ENCODE measurements at regions not wholly inside any gene's neighbourhood (a gene's known extent, or its start where the extent isn't known, plus 50 kb on each side); places are given as distances from the start of the nearest gene placed in this dataset.

DNA sequence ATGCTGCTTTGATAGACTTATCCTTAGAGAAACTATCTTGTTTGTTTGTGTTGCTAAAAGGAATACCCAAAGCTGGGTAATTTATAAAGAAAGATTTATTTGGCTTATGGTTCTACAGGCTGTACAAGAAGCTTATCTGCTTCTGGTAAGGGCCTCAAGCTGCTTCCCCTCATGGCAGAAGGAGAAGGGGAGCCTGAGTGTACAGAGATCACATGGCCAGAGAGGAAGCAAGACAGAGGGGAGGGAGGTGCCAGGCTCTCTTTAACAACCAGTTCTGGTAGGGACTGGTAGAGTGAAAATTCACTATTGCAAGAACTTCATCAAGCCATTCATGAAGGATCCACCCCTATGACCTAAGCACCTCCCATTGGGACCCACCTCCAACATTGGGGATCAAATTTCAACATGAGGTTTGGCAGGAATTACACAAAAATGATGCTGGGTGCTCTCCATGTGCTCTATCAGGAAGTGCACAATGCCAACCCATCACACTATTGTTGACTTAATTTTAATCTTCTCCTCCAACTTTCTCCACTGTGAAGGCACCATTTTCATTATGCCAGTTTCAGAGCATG, 115.1 kb upstream of the SHB start:
- Histone ChIP-seq H3K4me2 (no peak overlapping the region), H3K4me1 (ENCODE audit: insufficient read depth) (peaks cover 8% of the 10 kb centered on the region; the same call in 1 of the 2 replicates), H4K20me1 (replicated peaks; ENCODE audit: insufficient read depth) (no peaks in the 10 kb centered on the region), H3K79me2 (replicated peaks; ENCODE audit: insufficient read depth) (no peaks in the 10 kb centered on the region), H3K27me3 (ENCODE audit: insufficient read depth) (no peaks in the 10 kb centered on the region), H2AFZ (no peak overlapping the region), H3K36me3 (ENCODE audit: insufficient read depth) (no peaks in the 10 kb centered on the region), H3K27ac (ENCODE audit: low read depth) (no peak overlapping the region), H3K4me3 (no peak overlapping the region), H3K9me2 (ENCODE audit: insufficient read depth) (no peaks in the 10 kb centered on the region), H3F3A (replicated peaks; ENCODE audit: low read depth) (no peaks in the 10 kb centered on the region)
- DNase-seq (ENCODE audit: low spot score) (peak; percentile 52), ATAC-seq (peak; percentile 74)
- no peaks in the 10 kb centered on the region for H3K36me3 Mint-ChIP-seq (ENCODE audit: low read depth)
- H3K4me3 Mint-ChIP-seq, result no peak overlapping the region
- no peaks in the 10 kb centered on the region for H3K9me3 Mint-ChIP-seq
- no peak overlapping the region for H3K27ac Mint-ChIP-seq
- H3K27me3 Mint-ChIP-seq (ENCODE audit: insufficient read depth, low read depth, poor library complexity), result peaks cover 3% of the 10 kb centered on the region
- TF ChIP-seq, protein P1, sequence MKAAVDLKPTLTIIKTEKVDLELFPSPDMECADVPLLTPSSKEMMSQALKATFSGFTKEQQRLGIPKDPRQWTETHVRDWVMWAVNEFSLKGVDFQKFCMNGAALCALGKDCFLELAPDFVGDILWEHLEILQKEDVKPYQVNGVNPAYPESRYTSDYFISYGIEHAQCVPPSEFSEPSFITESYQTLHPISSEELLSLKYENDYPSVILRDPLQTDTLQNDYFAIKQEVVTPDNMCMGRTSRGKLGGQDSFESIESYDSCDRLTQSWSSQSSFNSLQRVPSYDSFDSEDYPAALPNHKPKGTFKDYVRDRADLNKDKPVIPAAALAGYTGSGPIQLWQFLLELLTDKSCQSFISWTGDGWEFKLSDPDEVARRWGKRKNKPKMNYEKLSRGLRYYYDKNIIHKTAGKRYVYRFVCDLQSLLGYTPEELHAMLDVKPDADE (IDR thresholded peaks at IDR 0.05), result no peak
- TF ChIP-seq, protein P2, sequence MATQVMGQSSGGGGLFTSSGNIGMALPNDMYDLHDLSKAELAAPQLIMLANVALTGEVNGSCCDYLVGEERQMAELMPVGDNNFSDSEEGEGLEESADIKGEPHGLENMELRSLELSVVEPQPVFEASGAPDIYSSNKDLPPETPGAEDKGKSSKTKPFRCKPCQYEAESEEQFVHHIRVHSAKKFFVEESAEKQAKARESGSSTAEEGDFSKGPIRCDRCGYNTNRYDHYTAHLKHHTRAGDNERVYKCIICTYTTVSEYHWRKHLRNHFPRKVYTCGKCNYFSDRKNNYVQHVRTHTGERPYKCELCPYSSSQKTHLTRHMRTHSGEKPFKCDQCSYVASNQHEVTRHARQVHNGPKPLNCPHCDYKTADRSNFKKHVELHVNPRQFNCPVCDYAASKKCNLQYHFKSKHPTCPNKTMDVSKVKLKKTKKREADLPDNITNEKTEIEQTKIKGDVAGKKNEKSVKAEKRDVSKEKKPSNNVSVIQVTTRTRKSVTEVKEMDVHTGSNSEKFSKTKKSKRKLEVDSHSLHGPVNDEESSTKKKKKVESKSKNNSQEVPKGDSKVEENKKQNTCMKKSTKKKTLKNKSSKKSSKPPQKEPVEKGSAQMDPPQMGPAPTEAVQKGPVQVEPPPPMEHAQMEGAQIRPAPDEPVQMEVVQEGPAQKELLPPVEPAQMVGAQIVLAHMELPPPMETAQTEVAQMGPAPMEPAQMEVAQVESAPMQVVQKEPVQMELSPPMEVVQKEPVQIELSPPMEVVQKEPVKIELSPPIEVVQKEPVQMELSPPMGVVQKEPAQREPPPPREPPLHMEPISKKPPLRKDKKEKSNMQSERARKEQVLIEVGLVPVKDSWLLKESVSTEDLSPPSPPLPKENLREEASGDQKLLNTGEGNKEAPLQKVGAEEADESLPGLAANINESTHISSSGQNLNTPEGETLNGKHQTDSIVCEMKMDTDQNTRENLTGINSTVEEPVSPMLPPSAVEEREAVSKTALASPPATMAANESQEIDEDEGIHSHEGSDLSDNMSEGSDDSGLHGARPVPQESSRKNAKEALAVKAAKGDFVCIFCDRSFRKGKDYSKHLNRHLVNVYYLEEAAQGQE (IDR thresholded peaks at IDR 0.05; ENCODE audit: unreplicated experiment), result no peak
- TF ChIP-seq NANOG (IDR thresholded peaks at IDR 0.05; ENCODE audit: borderline replicate concordance) (no peak), STAT1 (IDR thresholded peaks at IDR 0.05; ENCODE audit: unreplicated experiment) (no peak)
- H3K4me1 Mint-ChIP-seq, result peaks cover 39% of the 10 kb centered on the region

DNA sequence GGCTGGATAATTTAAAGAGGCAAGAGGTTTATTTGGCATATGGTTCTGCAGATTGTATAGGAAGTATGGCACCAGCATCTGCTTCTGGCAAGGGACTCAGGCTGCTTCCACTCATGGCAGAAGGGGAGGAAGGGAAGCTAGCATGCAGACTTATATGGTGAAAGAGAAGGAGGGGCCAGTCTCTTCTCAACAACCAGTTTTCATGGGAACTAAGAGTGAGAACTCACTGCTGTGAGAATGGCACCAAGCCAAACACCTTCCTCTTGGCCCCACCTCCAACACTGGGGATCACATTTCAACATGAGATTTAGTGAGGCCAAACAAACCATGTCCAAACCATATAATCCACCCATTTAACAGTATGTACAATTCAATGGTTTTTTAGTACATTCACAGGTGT, 113.3 kb upstream of the SHB start:
- ATAC-seq, result peak; percentile 40
- peaks cover 4% of the 10 kb centered on the region for H3K27me3 Mint-ChIP-seq (ENCODE audit: insufficient read depth, low read depth, poor library complexity)
- TF ChIP-seq, protein P3, sequence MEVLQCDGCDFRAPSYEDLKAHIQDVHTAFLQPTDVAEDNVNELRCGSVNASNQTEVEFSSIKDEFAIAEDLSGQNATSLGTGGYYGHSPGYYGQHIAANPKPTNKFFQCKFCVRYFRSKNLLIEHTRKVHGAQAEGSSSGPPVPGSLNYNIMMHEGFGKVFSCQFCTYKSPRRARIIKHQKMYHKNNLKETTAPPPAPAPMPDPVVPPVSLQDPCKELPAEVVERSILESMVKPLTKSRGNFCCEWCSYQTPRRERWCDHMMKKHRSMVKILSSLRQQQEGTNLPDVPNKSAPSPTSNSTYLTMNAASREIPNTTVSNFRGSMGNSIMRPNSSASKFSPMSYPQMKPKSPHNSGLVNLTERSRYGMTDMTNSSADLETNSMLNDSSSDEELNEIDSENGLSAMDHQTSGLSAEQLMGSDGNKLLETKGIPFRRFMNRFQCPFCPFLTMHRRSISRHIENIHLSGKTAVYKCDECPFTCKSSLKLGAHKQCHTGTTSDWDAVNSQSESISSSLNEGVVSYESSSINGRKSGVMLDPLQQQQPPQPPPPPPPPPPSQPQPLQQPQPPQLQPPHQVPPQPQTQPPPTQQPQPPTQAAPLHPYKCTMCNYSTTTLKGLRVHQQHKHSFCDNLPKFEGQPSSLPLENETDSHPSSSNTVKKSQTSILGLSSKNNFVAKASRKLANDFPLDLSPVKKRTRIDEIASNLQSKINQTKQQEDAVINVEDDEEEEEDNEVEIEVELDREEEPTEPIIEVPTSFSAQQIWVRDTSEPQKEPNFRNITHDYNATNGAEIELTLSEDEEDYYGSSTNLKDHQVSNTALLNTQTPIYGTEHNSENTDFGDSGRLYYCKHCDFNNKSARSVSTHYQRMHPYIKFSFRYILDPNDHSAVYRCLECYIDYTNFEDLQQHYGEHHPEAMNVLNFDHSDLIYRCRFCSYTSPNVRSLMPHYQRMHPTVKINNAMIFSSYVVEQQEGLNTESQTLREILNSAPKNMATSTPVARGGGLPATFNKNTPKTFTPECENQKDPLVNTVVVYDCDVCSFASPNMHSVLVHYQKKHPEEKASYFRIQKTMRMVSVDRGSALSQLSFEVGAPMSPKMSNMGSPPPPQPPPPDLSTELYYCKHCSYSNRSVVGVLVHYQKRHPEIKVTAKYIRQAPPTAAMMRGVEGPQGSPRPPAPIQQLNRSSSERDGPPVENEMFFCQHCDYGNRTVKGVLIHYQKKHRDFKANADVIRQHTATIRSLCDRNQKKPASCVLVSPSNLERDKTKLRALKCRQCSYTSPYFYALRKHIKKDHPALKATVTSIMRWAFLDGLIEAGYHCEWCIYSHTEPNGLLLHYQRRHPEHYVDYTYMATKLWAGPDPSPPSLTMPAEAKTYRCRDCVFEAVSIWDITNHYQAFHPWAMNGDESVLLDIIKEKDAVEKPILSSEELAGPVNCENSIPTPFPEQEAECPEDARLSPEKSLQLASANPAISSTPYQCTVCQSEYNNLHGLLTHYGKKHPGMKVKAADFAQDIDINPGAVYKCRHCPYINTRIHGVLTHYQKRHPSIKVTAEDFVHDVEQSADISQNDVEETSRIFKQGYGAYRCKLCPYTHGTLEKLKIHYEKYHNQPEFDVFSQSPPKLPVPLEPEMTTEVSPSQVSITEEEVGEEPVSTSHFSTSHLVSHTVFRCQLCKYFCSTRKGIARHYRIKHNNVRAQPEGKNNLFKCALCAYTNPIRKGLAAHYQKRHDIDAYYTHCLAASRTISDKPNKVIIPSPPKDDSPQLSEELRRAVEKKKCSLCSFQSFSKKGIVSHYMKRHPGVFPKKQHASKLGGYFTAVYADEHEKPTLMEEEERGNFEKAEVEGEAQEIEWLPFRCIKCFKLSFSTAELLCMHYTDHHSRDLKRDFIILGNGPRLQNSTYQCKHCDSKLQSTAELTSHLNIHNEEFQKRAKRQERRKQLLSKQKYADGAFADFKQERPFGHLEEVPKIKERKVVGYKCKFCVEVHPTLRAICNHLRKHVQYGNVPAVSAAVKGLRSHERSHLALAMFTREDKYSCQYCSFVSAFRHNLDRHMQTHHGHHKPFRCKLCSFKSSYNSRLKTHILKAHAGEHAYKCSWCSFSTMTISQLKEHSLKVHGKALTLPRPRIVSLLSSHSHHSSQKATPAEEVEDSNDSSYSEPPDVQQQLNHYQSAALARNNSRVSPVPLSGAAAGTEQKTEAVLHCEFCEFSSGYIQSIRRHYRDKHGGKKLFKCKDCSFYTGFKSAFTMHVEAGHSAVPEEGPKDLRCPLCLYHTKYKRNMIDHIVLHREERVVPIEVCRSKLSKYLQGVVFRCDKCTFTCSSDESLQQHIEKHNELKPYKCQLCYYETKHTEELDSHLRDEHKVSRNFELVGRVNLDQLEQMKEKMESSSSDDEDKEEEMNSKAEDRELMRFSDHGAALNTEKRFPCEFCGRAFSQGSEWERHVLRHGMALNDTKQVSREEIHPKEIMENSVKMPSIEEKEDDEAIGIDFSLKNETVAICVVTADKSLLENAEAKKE (CRISPR knock-in tag; IDR thresholded peaks at IDR 0.05), result no peak
- TF ChIP-seq, protein P4, sequence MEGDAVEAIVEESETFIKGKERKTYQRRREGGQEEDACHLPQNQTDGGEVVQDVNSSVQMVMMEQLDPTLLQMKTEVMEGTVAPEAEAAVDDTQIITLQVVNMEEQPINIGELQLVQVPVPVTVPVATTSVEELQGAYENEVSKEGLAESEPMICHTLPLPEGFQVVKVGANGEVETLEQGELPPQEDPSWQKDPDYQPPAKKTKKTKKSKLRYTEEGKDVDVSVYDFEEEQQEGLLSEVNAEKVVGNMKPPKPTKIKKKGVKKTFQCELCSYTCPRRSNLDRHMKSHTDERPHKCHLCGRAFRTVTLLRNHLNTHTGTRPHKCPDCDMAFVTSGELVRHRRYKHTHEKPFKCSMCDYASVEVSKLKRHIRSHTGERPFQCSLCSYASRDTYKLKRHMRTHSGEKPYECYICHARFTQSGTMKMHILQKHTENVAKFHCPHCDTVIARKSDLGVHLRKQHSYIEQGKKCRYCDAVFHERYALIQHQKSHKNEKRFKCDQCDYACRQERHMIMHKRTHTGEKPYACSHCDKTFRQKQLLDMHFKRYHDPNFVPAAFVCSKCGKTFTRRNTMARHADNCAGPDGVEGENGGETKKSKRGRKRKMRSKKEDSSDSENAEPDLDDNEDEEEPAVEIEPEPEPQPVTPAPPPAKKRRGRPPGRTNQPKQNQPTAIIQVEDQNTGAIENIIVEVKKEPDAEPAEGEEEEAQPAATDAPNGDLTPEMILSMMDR (conservative IDR thresholded peaks at IDR 0.05; ENCODE audit: low read depth in 2 of 2), result no peak
- TF ChIP-seq STAT1 (IDR thresholded peaks at IDR 0.05; ENCODE audit: unreplicated experiment) (no peak), CREB1 (CRISPR knock-in tag; IDR thresholded peaks at IDR 0.05; ENCODE audit: low read depth) (no peak), POLR2AphosphoS5 (IDR thresholded peaks at IDR 0.05; ENCODE audit: low read depth) (no peak), JUNB (IDR thresholded peaks at IDR 0.05; ENCODE audit: unreplicated experiment) (no peak)

More for the DNA sequence above, 113.3 kb upstream of the SHB start:
- H3K36me3 ChIP-seq (ENCODE audit: insufficient read depth), result no peaks in the 10 kb centered on the region
- no peak for DNase-seq (ENCODE audit: low spot score)
- no peak overlapping the region for H3K4me3 ChIP-seq
- Mint-ChIP-seq H3K27ac (no peak overlapping the region), H3K4me3 (no peak overlapping the region), H3K36me3 (ENCODE audit: low read depth) (no peaks in the 10 kb centered on the region), H3K9me3 (no peaks in the 10 kb centered on the region; the same call in 2 of the 3 replicates), H3K4me1 (peaks cover 43% of the 10 kb centered on the region)
- no peaks in the 10 kb centered on the region for H3K27me3 ChIP-seq (ENCODE audit: insufficient read depth)
- no peaks in the 10 kb centered on the region for H3K9me2 ChIP-seq (ENCODE audit: insufficient read depth)
- H2AFZ ChIP-seq, result no peak overlapping the region
- no peak overlapping the region for H3K27ac ChIP-seq (ENCODE audit: low read depth)
- no peaks in the 10 kb centered on the region for H3K79me2 ChIP-seq (replicated peaks; ENCODE audit: insufficient read depth)
- peak overlapping the region; percentile 17; the same call in 1 of the 2 replicates for H3K4me2 ChIP-seq
- no peaks in the 10 kb centered on the region for H3F3A ChIP-seq (replicated peaks; ENCODE audit: low read depth)
- H3K4me1 ChIP-seq (ENCODE audit: insufficient read depth), result peaks cover 8% of the 10 kb centered on the region; the same call in 1 of the 2 replicates
- no peaks in the 10 kb centered on the region for H4K20me1 ChIP-seq (replicated peaks; ENCODE audit: insufficient read depth)

Measured in GM23338 (cell line).